ENCODE measurements at regions not wholly inside any gene's neighbourhood (a gene's known extent, or its start where the extent isn't known, plus 50 kb on each side); places are given as distances from the start of the nearest gene placed in this dataset.

DNA sequence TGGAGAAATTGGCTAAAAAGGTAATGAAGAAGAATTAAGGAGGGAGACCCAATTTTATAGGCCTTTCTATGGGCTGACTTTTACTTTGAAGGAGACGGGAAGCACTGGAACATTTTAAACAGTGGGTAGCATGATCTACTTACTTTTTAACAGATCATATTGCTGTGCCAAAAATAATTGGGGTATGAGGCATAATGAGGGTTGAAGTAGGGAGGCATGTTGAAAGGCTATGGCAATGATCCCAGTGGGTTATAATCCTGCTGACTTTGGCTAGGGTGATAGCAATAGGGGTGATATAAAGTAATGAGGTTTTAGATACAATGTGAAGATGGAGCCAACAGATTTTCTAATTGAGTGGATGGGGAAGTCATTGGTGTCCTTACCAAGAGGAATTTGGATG, 73.2 kb downstream of the GPR37 start:
- DNase-seq = no peak

DNA sequence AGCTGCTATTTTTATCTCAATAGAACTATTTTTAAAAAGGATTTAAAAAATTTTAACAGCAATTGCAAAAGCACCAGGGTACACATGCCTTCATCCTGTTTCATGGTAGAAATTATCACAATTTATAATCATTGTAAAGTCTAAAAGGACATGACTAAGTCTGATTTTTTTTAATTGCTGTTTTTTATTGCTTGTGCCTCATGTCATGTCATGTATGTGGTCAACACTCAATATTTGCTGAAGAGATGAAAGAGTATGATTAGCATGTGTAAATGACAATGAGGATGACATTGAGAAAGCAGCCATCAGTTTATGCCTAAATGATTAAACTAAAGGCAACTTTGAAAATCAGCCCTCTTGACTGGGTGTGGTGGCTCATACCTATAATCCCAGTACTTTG, 74.8 kb downstream of the GPR37 start:
- no peak for DNase-seq

- DNase-seq = no peak
Measured at GRCh38 chr7:124689931-124690330, 75.7 kb downstream of the GPR37 start.

GRCh38 chr7:124689523-124689922, 76.1 kb downstream of the GPR37 start:
- no peak for DNase-seq

DNA sequence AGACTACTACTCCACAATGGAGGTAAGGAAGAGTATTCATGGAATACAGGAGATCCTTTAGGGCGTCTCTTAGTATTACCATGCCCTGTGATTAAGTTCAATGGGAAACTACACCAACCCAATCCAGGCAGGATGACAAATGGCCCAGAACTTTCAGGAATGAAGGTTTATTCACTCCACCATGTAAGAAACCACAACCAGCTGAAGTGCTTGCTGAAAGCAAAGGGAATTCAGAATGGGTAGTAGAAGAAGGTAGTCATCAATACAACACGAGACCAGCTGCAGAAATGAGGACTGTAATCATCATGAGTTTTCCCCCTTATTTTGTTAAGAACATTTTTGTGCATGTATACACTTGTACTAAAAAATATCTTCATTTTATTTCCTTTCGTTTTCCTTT, 76.6 kb downstream of the GPR37 start:
- no peak for DNase-seq

DNA sequence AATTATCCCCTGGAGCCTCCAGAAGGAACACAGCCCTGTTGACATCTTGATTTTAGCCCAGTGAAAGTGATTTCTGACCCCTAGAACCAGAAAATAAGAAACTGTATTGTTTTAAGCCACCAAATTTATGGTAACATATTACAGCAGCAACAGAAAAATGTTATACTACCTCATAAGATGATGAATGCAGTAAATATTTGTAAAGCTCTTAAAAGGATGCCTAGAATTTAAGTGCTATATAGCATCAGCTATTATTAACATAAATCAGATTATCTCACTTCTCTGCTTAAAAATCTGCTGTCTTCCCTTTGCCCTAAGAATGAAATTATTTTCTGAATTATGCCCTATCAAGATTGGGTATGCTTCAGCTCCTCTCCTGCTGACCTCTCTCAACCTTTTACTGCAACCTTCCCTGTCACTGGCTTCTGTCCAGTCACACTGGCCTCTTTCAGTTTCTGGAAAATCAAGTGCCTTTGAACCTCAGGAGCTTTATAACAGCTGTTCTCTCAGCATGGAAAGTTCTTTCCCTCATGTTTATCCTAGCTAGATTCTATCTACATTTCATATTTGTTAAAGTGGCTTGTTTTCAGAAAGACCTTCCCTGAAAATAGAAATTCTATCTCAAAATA, 78.9 kb downstream of the GPR37 start:
- no peak for DNase-seq

GRCh38 chr7:124681946-124682345, 83.6 kb downstream of the GPR37 start:
- no peak for DNase-seq

DNA sequence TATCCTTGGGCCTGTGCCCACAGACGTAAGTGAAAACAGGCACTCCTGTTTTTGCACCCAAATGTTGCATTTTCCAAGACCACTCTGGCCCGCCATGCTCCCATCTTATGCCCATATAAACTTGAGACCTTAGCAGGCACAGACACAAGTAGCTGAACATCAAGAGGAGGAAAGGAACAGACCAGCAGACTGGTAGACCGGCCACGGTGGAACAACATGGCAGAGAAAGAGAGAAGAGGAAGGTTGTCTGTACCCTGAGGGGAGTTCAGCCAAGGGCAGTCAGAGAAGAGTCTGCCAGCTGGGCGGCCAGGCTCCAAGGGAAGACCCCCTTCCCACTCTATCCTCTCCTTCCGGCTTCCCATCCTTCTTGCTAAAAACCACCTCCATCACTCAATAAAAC, 85.3 kb downstream of the GPR37 start:
- DNase-seq = no peak

DNA sequence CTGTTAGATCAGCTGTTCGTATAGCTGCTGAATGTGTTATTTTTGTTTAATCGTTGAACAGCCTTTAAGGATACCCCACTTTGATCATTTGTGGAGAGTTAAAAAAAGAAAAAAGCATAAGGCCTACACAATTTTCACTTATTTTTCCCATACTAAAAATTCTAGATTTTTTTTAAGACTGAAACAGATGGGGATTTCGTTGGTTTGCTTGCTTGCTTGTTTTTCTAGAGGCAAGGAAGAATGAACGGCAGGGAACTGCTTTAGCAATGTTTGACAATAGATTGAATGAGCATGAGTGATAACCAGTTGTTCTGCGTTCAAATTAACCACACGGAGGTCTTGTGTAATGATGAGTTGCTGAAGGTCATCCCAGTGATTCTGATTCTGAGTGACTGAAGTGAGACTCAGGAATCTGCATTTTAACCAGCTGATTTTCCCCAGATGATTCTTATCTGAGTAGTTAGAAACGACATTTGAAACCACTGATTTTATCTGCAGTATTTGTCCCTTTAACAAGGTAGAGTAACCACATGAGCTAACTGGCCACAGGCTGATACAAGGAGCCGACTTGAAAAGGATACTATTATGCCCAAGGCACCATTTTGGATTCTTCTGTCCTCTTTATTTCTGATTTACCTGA, 85.9 kb downstream of the GPR37 start:
- DNase-seq = no peak

DNA sequence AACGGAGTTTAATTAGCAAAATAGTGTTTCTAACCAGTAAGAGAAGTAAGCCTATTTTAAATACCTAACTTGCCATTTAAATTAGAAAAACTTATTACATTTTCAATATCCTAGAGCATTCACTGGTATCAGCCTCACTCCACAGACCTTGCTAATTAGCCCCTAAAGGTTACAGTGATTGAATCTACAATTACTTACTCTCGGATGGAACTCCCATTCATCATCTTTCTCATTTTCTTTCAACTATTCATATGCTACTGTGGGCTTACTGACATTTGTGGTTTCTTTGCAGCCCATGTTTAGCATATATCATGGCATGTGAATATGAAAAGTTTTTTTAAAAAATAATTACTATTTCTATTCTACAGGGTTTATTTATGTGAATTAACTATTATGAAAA, 86.4 kb downstream of the GPR37 start:
- no peak for DNase-seq

DNA sequence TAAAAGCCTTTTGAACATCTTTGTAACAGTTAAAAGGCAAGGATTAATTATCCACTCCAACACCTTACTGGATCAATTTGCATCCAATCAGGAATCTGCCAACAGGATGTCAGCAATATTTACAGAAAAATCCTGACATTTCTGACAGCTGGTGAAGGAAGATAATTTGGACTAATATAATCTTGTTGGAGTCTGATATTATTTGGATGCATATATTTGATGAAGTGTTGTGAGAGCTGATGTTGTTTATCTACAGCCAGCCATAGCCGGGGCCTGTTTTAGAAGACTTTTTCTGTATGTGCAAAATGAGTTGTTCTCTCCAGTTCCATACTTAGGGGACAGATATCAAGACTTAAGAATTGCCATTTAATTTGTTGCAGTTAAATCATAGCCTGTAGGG, 91.1 kb downstream of the GPR37 start:
- DNase-seq = no peak

DNA sequence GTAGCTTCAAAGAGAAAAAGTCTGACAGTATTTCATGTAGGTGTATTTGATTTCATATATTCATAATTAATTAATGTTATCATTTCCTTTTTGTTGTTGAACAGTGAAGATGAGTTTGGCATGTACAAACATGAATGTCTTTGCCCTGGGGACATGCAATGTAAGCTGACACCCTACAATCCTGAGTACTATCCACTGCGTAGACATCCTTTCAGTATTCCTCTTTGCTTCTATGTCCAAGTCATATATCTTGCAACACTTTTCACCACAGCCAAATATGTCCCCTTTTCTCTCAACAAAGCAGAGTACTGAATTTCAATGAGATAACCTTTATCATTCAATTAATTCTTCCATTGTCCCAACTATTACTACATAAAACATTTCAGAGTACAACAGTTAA, 93.6 kb downstream of the GPR37 start:
- peak; percentile 16 for DNase-seq

DNA sequence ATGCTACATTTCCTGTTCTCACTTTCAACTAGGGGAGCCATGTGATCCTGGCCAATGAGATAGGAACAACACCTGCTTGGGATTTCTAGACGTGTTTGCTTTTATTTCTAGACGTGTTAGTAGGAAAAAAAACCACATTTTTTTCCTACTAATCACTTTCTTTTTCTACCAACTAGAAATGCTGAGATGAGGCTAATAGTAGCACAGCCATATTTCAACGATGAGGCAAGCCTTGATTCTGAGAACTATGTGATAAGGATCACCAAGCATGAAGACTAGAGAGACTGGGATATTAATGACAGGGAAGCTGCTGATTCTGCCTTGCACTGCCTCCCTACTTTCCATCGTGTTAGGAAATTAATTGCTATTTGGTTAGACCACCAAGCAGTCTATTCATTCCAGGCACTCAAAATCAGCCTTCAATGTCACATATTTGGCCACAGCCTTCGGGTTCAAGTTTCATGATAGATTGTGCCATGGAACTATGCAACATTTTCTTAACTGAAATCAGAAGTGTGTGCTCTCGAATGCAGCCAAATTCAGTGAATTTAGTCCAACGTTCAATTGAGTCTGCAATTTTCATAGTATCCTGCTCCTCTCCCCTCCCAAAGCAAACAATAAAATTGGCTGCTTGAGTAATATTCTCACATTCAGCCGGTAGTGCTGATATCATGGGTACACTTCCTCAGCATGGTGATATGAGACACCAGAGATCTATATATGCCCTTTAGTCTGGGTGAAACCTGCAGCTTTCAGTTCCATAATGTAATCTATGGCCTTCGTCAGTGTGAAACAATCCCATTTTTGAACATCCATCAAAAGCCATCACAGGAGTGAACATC, 98.1 kb downstream of the GPR37 start:
- no peak for DNase-seq

DNA sequence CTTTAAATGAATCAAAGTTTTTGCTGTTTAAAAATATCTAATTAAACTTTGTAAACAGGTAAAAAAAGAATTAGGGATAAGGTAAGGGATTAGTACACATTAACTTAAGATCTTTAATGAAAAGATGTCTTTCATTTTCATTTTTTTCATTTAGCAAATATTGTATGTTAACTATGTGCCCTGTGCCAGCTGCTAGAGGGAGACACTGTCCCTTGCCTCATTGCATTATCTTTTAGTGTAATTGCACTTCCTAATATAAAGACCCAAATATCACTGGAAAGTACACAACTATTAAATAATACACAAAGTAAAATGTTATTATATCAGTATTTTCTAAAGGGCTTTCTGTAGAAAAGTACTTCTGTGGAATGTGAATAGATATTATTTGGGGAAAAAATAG, 102.7 kb downstream of the GPR37 start:
- no peak for DNase-seq

GRCh38 chr7:124662372-124662771, 103.2 kb downstream of the GPR37 start:
- DNase-seq = no peak

DNA sequence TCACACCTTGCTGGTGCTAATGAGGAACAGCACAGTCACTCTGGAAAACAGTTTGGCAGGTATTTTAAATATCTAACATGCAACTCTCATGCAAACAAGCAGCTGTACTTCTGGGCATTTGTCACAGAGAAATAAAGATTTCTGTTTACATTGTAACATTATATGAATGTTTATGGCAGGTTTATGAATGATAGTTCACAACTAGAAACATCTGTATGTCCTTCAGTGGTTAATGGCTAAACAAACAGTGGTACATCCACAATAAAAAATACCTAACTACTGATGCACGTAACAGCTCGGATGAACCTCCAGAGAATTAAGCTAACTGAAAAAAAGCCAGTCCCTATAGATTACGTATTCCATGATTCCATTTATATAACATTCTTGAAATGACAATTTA, 109.6 kb downstream of the GPR37 start:
- DNase-seq = peak; percentile 48

GRCh38 chr7:124652237-124652636, 113.4 kb downstream of the GPR37 start:
- DNase-seq = no peak

- DNase-seq = no peak
Measured at GRCh38 chr7:124651136-124651535, 114.5 kb downstream of the GPR37 start.

DNA sequence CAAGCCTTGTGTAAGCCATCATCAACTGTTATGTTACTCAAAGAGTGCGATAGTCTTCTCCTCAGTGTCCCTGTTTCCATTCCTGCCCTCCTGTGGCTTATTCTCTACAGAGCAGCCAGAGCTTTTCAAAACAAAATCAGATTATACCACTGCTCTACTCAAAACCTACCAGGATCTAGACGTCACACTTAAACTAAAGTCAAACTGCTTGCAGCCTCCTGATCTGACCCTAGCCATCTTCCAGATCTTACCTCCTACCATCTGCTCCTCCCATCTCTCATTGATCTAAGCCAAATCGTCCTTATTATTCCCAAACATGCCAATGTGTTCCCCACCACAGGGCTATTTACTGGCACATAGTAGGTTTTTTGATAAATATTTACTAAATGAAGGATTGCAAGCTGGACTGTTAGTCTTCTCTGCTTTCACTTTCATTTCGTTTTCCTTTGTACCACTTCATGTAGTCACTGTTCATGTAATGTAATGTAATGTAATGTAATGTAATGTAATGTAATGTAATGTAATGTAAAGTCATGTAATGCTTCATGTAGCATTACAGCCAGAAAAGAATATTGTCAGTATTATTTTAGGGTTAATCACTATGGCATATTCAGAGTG, 116.1 kb downstream of the GPR37 start:
- no peak for DNase-seq

DNA sequence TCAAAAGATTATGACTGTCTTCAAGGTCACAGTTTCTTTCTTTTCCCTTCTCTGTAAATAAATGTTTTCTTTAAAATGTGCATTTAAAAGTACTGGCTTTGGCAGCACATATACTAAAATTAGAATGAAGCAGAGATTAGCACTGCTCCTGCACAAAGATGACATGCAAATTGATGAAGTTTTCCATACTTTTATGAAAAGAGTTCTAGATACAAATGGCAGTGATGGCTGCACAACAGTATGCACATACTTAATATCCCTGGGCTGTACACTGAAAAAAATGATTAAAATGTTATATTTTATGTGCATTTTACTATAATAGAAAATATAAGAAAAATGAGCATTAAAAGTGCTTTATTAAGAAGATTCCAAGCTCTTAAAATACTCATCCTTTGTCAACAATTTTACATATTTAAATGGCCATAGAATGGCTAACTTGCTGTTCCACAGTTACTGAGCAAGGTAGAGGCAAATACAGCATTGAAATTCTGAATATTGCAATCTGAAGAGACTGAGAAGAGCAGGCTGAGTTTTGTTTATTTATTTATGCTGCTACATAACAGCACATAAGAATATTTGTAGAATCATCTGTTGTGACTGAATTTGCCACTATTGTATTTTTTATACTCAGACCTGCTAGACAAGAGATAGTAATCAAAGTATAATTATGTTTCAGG, 117.8 kb downstream of the GPR37 start:
- no peak for DNase-seq

GRCh38 chr7:124645704-124646103, 119.9 kb downstream of the GPR37 start:
- no peak for DNase-seq

DNA sequence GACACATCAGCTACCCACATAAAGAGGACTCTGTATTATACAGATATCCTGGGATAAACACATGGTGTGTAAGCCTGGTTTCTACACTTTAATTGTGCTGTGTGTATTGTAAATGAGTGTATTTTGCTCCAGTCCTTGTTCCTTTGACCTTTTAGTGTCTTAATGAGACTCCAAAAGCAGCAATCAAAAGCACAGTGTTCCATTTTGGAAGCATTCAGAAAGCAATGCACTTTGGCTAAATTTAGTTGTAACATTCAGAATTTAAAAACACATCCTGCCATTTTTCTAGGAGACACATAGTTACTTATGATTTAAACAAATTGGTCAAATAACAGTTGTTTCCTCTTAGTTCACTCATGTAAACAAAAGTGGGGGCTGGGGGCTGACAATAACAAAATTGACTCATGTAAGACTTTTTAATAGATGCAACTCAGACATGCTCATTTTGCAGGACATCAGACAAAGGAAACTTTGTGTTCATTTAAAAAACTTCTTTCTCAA, 122.2 kb downstream of the GPR37 start:
- no peak for DNase-seq

- DNase-seq = no peak
Measured at GRCh38 chr7:124635416-124635815, 130.2 kb downstream of the GPR37 start.

Measured in NCI-H510A treated with DMSO at 0.1 percent for 48 hours (cell line).